ENCODE measurements at regions not wholly inside any gene's neighbourhood (a gene's known extent, or its start where the extent isn't known, plus 50 kb on each side); places are given as distances from the start of the nearest gene placed in this dataset.

DNA sequence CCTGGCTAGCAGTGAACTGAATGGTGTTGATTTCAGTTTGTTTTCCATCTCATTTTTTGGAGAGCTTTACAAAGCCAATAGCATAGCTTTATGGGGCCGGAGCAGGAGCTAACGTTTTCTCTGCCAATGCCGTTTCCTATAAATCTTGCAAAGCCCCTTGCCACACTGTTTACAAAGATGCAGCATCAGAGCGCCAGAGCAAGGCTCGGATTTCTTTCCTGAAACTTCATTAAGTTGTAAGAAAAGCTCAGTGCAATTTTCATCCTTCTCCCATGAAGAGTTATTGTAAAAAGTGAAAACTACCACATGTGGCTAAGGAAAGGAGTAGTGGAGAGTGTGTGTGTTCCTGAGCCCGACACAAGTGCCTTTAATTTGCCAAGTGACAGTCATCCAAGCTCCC lies 178.2 kb upstream of the GDNF start:
- Mint-ChIP-seq H3K9me3 (no peaks in the 10 kb centered on the region), H3K27me3 (ENCODE audit: insufficient read depth) (peaks cover 3% of the 10 kb centered on the region), H3K4me3 (no peak overlapping the region), H3K36me3 (ENCODE audit: low read depth) (no peaks in the 10 kb centered on the region), H3K27ac (no peak overlapping the region), H3K4me1 (no peaks in the 10 kb centered on the region)
- Histone ChIP-seq H3K36me3 (ENCODE audit: control insufficient read depth, insufficient read depth, low read length) (no peaks in the 10 kb centered on the region), H3K27me3 (ENCODE audit: control insufficient read depth, insufficient read depth, low read length, poor library complexity, severe bottlenecking) (no peaks in the 10 kb centered on the region), H3K9ac (ENCODE audit: extremely low read depth, low read length, poor library complexity, severe bottlenecking) (no peak overlapping the region), H3K27ac (ENCODE audit: low read depth, low read length) (no peak overlapping the region), H3K9me3 (ENCODE audit: control insufficient read depth, low read length) (no peaks in the 10 kb centered on the region), H3K4me3 (ENCODE audit: low read length) (no peak overlapping the region), H3K4me1 (ENCODE audit: control insufficient read depth, insufficient read depth, low read length) (no peaks in the 10 kb centered on the region)
- TF ChIP-seq, protein P1, sequence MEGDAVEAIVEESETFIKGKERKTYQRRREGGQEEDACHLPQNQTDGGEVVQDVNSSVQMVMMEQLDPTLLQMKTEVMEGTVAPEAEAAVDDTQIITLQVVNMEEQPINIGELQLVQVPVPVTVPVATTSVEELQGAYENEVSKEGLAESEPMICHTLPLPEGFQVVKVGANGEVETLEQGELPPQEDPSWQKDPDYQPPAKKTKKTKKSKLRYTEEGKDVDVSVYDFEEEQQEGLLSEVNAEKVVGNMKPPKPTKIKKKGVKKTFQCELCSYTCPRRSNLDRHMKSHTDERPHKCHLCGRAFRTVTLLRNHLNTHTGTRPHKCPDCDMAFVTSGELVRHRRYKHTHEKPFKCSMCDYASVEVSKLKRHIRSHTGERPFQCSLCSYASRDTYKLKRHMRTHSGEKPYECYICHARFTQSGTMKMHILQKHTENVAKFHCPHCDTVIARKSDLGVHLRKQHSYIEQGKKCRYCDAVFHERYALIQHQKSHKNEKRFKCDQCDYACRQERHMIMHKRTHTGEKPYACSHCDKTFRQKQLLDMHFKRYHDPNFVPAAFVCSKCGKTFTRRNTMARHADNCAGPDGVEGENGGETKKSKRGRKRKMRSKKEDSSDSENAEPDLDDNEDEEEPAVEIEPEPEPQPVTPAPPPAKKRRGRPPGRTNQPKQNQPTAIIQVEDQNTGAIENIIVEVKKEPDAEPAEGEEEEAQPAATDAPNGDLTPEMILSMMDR (conservative IDR thresholded peaks at IDR 0.05) = no peak
- 93 to 96% methylated on average over 5 to 6 of the region's 6 CpGs for WGBS, 2 experiments (ENCODE audit: insufficient coverage in 1 of 2, insufficient read length in 1 of 2)
- no peak for DNase-seq

DNA sequence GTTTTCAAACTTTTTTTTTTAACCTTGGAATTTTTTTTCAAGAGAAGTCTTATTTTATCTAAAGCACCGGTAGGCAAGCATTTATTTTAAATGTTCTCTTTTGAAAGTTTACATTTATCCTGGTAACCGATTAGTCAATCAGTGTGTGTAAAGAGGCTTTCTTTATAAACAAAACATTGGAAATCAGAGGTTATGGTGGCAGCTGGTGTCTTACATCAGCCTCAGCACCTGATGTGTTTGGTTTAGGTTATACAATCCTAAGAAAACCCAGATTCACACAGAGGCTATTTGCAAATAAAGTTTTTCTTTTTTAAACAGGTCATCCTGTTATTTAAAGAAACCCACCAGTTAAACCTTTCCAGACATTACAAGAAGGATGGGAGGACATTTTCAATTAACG lies 173.3 kb upstream of the GDNF start:
- no peaks in the 10 kb centered on the region for H3K4me1 ChIP-seq (ENCODE audit: control insufficient read depth, insufficient read depth, low read length)
- no peaks in the 10 kb centered on the region for H3K4me1 Mint-ChIP-seq
- H3K36me3 ChIP-seq (ENCODE audit: control insufficient read depth, insufficient read depth, low read length) = no peaks in the 10 kb centered on the region
- no peak overlapping the region for H3K27ac Mint-ChIP-seq
- TF ChIP-seq, protein P1 (conservative IDR thresholded peaks at IDR 0.05) = no peak
- H3K9ac ChIP-seq (ENCODE audit: extremely low read depth, low read length, poor library complexity, severe bottlenecking) = no peak overlapping the region
- H3K9me3 ChIP-seq (ENCODE audit: control insufficient read depth, low read length) = no peaks in the 10 kb centered on the region
- no peak for DNase-seq
- H3K27me3 ChIP-seq (ENCODE audit: control insufficient read depth, insufficient read depth, low read length, poor library complexity, severe bottlenecking) = no peaks in the 10 kb centered on the region
- H3K4me3 Mint-ChIP-seq = no peak overlapping the region
- 88% methylated on average over 3 of the region's 3 CpGs; no CpG with 5 or more reads in 1 of the 2 experiments for WGBS, 2 experiments (ENCODE audit: insufficient coverage in 1 of 2, insufficient read length in 1 of 2)
- H3K27ac ChIP-seq (ENCODE audit: low read depth, low read length) = no peak overlapping the region
- no peak overlapping the region for H3K4me3 ChIP-seq (ENCODE audit: low read length)
- no peaks in the 10 kb centered on the region for H3K9me3 Mint-ChIP-seq
- H3K27me3 Mint-ChIP-seq (ENCODE audit: insufficient read depth) = peaks cover 13% of the 10 kb centered on the region
- H3K36me3 Mint-ChIP-seq (ENCODE audit: low read depth) = no peaks in the 10 kb centered on the region

DNA sequence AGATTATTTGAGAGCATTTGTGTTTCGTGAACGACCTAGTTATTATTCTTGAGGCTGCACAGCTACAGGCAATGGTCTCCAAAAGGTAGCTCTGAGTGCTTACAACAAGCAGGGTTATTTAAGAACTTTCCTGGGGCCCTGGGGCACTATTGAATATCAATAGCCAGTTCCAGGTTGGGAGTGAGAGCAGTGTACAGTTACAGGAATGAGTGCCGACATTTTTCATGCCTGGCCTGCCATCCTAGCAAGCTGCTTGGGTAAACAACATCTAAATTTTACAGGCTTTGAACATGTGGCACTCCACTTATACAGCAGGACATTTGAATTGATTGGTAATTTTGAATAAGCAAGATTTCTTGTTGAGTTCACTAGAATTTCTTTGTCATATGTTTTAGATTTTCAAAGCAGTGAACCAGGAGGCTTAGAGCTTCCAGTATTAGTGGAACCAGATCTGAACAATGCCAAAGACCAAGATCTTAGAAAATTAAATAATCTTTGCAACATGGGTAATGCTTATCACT lies 171.9 kb upstream of the GDNF start:
- Histone ChIP-seq H3K36me3 (ENCODE audit: control insufficient read depth, insufficient read depth, low read length) (no peaks in the 10 kb centered on the region), H3K27me3 (ENCODE audit: control insufficient read depth, insufficient read depth, low read length, poor library complexity, severe bottlenecking) (no peaks in the 10 kb centered on the region), H3K4me3 (ENCODE audit: low read length) (no peak overlapping the region), H3K9me3 (ENCODE audit: control insufficient read depth, low read length) (no peaks in the 10 kb centered on the region), H3K4me1 (ENCODE audit: control insufficient read depth, insufficient read depth, low read length) (no peaks in the 10 kb centered on the region), H3K27ac (ENCODE audit: low read depth, low read length) (no peak overlapping the region), H3K9ac (ENCODE audit: extremely low read depth, low read length, poor library complexity, severe bottlenecking) (no peak overlapping the region)
- Mint-ChIP-seq H3K4me1 (no peaks in the 10 kb centered on the region), H3K9me3 (no peaks in the 10 kb centered on the region), H3K27me3 (ENCODE audit: insufficient read depth) (peaks cover 15% of the 10 kb centered on the region), H3K27ac (no peak overlapping the region), H3K4me3 (no peak overlapping the region), H3K36me3 (ENCODE audit: low read depth) (no peaks in the 10 kb centered on the region)
- no peak for DNase-seq
- WGBS, 2 experiments (ENCODE audit: insufficient coverage in 1 of 2, insufficient read length in 1 of 2) = 89 to 91% methylated on average over 3 of the region's 3 CpGs
- TF ChIP-seq, protein P1 (conservative IDR thresholded peaks at IDR 0.05) = no peak
